ENCODE measurements at regions not wholly inside any gene's neighbourhood (a gene's known extent, or its start where the extent isn't known, plus 50 kb on each side); places are given as distances from the start of the nearest gene placed in this dataset.

GRCh38 chr6:91761621-91762020, 1174.7 kb upstream of the MAP3K7 start:
- no peak overlapping the region for H3T11ph ChIP-seq (ENCODE audit: low read length)
- peaks cover 3% of the 10 kb centered on the region in 2 experiments; a peak in 3 of 4 replicates for H3K4me1 Mint-ChIP-seq
- no peak overlapping the region for H4K91ac ChIP-seq (ENCODE audit: insufficient read length, low read depth, low read length)
- no peak overlapping the region for H2AFZ ChIP-seq (ENCODE audit: low read length)
- no peaks in the 10 kb centered on the region for H3K79me2 ChIP-seq (ENCODE audit: insufficient read depth, low read length)
- H2BK5ac ChIP-seq (ENCODE audit: insufficient read length, low read length): no peak overlapping the region
- H4K8ac ChIP-seq (replicated peaks; ENCODE audit: insufficient read length, low read depth, low read length): no peak overlapping the region
- H3K18ac ChIP-seq (ENCODE audit: insufficient read length, low read depth, low read length): no peak overlapping the region
- H2BK15ac ChIP-seq (ENCODE audit: low read depth, low read length): no peak overlapping the region
- H2BK20ac ChIP-seq (ENCODE audit: low read depth, low read length, poor library complexity, severe bottlenecking): no peak overlapping the region
- H3K23ac ChIP-seq (ENCODE audit: insufficient read length, low read depth, low read length): no peak overlapping the region
- no peak overlapping the region for H3K56ac ChIP-seq (ENCODE audit: insufficient read length, low read depth, low read length)
- no peak overlapping the region for H4K5ac ChIP-seq (ENCODE audit: insufficient read length, low read depth, low read length)
- H3K14ac ChIP-seq (ENCODE audit: insufficient read depth, low read length): no peak overlapping the region
- no peak overlapping the region for H3K4me2 ChIP-seq (ENCODE audit: insufficient read depth, insufficient read length, low read length)
- H3K36me3 Mint-ChIP-seq (ENCODE audit: insufficient read depth in 1 of 3, low read depth in 3 of 3): no peaks in the 10 kb centered on the region
- H3K23me2 ChIP-seq (ENCODE audit: insufficient read length, low read depth, low read length, poor library complexity, severe bottlenecking): no peaks in the 10 kb centered on the region
- no peak for DNase-seq
- H3K27ac ChIP-seq (ENCODE audit: insufficient read length, low read depth, low read length): no peak overlapping the region
- H3K27ac Mint-ChIP-seq: no peak overlapping the region
- no peak overlapping the region for H3K9ac ChIP-seq (ENCODE audit: extremely low read depth, insufficient read length, low read length)
- H3K9me3 ChIP-seq (ENCODE audit: control insufficient read depth, low read depth, low read length): no peaks in the 10 kb centered on the region
- H3K9me3 Mint-ChIP-seq: no peaks in the 10 kb centered on the region
- no CpG with 5 or more reads among the region's 1 CpG for WGBS (ENCODE audit: extremely low coverage, insufficient read length, low lambda C conversion rate)
- H2AK5ac ChIP-seq (ENCODE audit: insufficient read length, low read length): no peak overlapping the region
- no peak overlapping the region for H2BK120ac ChIP-seq (ENCODE audit: low read depth, low read length, poor library complexity, severe bottlenecking)
- no peak overlapping the region for H2BK12ac ChIP-seq (ENCODE audit: insufficient read length, low read depth, low read length)
- H3K4me1 ChIP-seq (ENCODE audit: insufficient read depth, low read length): no peaks in the 10 kb centered on the region
- no peaks in the 10 kb centered on the region for H3K79me1 ChIP-seq (ENCODE audit: insufficient read depth, low read depth, low read length, poor library complexity, severe bottlenecking)
- H3K4me3 Mint-ChIP-seq: no peak overlapping the region
- H4K20me1 ChIP-seq (ENCODE audit: control insufficient read depth, insufficient read depth, insufficient read length): no peaks in the 10 kb centered on the region
- no peaks in the 10 kb centered on the region for H3K27me3 ChIP-seq (ENCODE audit: insufficient read depth, low read length)
- H3K4ac ChIP-seq (ENCODE audit: low read depth, low read length): no peak overlapping the region
- TF ChIP-seq CTCF (conservative IDR thresholded peaks at IDR 0.05): no peak
- no peaks in the 10 kb centered on the region for H3K27me3 Mint-ChIP-seq (ENCODE audit: low read depth)

Data from H9 (cell line).